AG20443 (cell line): ENCODE measurements at regions not wholly inside any gene's neighbourhood (a gene's known extent, or its start where the extent isn't known, plus 50 kb on each side); places are given as distances from the start of the nearest gene placed in this dataset.
"Not testable (repeated sequence)": the region's sequence is repeated elsewhere in the genome, so short reads cannot be mapped to it uniquely, and the experiment has no call there.

ENCODE experiments used
- DNase-seq: peaks from one replicate; pipeline ENCODE4 v3.0.0; 2012; ENCODE audit warnings: low spot score, mixed read lengths

DNA sequence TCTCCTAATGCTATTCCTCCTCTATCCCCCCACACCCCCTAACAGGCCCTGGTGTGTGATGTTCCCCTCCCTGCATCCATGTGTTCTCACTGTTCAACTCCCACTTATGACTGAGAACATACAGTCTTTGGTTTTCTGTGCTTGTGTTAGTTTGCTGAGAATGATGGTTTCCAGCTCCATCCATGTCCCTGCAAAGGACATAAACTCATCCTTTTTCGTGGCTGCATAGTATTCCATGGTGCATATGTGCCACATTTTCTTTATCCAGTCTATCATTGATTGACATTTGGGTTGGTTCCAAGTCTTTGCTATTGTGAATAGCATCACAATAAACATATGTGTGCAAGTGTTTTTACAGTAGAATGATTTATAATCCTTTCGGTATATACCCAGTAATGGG is 870.0 kb upstream of the SLC39A10 start:
- DNase-seq, result not testable (repeated sequence)

DNA sequence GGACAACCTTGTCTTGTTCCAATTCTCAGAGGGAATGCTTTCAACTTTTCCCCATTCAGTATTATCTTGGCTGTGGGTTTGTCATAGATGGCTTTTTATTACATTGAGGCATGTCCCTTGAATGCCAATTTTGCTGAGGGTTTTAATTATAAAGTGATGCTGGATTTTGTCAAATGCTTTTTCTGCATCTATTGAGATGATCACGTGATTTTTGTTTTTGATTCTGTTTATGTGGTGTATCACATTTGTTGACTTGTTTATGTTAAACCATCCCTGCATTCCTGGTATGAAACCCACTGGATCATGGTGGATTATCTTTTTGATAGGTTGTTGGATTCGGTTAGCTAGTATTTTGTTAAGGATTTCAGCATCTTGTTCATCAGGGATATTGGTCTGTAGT is 885.6 kb upstream of the SLC39A10 start:
- DNase-seq, result not testable (repeated sequence)

DNA sequence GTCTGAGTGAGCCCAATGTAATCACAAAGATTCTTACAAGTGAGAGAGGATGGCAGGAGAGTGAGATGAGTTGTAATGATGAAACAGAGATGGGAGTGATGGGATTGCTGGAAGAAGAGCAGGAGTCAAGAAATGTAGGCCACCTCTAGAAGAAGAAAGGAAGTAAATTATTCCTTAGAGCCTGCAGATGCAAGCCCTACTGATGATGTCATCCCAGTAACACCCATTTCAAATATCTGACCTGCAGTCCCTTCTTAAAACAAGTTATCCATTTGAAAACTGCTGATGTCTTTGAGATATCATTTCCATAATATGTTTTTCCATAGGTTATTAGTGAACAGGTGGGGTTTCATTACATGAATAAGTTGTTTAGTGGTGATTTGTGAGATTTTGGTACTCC is 888.0 kb upstream of the SLC39A10 start:
- DNase-seq, result no peak

DNA sequence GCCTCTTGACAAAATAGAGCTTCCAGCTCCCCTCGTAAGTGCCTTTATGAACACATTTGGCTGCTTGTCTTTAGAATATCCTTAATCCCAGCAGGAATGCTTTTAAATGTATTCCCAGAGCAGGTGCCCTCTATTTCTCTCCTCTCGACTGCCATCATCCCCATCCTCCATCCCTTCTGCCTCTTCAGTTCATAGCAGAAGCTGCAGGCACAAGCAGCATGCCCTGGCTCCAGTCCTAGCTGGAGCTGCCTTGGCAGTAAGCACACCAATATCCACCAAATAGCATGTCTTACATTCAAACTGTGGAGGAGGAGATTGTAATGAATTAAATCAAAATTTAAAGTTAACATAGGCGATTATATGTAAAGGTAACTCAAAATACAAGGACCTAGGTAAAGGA is 891.3 kb upstream of the SLC39A10 start:
- no peak for DNase-seq

DNA sequence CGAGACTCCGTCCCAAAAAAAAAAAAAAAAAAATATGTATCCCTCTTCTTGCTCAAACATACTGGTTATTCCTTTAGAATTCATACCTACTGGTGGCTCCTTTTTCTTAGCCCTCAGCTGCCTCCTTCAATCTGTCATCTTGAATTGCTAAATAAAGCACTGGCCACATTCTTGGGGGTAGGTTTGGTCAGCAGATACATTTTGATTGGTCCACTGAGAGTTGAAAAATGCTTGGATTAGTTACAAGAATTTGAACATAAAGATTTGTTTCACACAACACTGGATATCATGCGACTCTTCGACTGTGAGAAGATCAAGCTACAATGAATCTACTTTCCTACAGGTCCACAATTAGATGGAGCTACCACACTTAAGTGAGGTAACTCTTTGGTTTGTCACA is 906.1 kb upstream of the SLC39A10 start:
- no peak for DNase-seq

DNA sequence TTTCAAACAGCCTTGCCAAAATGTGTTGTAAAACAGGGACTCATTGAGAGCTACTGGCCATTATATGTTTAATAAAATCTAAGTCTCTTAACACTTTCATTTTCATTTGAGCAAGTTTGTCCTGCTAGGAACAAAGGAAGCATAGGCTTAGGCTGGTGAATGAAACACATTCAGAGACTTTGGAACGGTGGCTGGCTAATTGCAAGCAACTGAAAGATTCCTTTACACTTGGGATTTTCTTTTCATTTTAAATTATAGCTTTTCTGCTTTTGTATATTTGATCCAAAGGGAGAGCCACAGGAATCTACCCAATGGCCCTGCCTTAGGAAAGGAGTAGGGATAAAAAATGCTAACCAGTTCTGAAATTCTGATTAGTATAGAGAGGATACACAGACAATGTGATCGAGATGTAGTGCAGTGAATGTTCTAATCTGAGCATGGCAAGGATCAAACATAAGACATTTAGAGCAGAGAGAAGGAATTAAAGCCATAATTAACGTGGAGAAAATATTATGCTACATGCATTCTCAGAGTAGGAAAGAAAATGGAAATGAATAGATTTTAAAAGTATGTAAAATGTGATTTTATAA is 911.4 kb upstream of the SLC39A10 start:
- no peak for DNase-seq

DNA sequence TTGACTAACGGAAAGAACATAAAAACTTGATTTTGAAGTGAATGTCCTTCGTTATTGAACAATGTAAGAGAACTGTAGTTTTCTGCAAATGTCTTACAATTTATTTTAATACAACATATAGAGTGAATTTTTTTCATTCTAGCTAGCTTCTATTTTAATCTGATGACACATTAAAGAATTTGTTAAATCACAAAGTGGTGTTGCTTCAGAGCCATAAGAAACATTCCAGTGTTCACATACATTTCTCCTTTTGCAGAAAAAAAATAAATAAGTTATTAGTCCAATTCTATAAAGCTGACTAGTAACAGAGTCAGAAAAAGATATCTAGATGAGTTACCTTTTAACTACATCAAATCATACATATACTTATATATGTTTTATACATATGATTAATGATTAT is 914.3 kb upstream of the SLC39A10 start:
- no peak for DNase-seq

DNA sequence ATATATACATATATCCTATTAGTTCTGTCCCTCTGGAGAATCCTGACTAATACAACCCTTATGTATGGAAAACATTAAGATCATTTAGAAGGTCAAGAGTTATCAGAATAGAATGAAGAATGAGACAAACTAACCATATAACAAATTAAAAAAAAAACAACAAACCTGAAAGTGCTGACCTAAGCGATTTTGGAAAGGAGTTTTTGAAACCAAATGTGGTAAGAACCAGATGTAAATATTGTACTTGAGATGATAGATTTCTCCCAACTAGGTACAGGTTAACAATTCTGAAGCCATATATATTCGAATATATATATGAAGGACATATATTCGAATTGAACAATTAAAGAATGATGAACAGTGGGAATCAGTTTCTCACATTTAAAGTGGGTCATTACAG is 917.8 kb upstream of the SLC39A10 start:
- no peak for DNase-seq

DNA sequence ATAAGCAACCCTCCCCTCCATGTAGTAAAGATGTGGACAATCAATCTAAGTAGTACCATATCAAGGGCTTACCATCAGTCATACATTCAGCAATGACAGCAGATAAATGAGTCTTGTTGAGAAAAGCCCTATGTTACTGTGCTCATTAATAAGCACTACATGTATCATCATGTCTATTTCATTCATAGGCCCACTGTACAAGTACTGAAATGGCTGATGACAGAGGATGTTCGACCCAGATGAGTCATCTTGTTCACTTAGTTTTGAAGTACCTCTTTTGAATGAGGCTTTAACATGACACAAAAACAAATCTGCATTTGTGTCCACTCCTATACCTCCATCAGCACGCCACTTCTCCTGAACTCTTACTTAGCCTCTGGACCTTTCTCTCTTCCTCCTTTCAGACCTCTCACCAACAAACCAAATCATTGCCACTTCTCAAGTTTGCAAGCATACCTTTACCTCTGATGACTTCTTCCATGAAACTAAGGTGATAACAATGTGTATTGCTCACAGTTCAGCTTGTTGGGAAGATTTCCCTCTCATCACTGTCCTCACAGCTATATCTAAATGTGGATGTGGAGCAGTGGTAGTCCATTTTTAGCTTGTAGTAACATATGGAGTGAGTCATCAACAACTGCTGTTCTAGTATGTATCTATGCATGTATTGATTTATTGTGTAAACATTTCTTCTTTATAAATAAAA is 921.0 kb upstream of the SLC39A10 start:
- DNase-seq, result no peak

DNA sequence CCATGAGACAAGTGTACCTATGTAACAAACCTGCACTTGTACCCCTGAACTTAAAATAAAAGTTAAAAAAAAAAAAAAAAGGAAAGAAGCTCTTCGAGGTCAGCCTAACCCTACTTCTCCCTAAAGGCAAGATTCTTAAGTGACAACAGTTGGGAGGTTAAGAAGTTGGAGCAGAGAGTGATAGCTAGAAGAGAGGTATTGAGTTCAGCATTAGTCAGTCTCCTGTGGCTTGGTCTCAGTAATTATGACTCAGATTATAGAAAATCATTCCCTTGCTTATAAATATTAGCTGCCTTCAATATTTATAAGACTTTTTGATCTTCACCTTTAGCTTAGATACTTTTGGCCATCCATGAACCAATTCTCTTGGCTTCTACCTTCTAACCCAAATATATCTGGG is 926.8 kb upstream of the SLC39A10 start:
- no peak for DNase-seq

DNA sequence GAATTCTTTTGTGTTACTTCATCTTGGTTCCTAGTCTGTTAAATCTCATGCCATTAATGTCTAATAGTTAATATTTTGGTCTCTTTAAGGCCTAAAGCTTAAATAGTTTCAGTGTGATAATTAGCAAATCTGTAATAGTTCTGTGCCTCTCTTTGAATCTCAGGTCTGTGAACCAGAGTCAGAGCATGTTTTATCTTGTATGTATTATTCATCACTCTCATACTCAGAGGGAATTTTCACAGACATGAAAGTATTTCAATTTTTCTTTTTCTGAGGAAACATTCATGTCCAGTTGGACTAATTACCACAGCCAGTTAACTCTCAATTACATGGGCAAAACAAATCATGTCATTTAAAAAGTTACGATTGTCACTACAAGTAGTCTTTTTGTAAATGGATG is 931.9 kb upstream of the SLC39A10 start:
- DNase-seq, result no peak

DNA sequence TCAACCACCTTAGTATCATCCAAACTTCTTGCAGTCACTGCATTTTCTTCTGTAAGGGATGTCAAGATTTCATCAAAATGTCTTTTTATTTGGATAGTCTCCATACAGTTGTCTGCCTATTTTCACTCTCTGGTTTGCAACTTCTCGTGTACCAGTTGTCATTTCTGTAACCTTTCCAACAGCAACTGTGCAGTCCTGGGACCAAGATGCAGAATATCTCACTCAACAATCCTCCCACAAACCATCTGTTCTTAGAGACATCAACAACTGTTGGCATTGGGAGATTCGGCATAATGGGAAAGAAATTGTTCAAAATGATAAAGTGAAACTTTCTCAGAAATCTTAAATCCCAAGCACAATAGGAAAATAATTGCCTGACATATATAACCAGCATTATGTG is 933.6 kb upstream of the SLC39A10 start:
- DNase-seq, result no peak

DNA sequence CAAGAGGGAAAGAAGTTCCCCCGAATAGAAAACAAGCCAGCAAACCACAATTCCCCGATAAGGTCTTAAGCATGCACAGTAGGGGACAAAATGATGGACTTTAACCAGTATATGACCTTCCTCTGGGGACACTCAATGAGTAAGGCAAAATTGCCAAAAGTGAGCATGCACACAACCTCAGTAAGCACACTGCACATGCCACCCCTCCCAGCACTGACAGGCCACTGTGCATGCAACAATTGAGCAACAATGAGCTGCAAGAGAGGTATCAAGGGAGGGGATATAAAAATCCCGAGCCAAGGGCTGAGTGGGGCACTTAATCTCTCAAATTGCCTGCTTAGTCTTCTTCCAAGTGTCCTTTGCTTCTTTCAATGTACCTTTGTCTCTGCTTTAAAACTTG is 935.8 kb upstream of the SLC39A10 start:
- no peak for DNase-seq

DNA sequence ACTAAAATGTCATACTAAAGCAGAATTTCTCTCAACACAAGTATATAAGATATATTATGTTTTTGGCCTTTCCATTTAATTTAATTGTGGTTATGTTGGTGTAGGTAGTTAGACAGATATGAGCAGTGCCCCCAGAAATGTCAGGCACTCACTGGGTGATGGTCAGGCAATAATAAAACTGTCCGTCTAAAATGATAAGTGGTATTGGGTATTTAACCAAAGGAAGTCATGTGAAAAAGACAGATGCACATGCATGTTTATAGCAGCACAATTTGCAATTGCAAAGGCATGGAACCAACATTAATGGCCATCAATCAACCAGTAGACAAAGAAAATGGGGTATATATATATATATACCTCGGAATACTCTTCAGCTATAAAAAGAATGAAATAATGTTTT is 936.6 kb upstream of the SLC39A10 start:
- DNase-seq, result no peak

DNA sequence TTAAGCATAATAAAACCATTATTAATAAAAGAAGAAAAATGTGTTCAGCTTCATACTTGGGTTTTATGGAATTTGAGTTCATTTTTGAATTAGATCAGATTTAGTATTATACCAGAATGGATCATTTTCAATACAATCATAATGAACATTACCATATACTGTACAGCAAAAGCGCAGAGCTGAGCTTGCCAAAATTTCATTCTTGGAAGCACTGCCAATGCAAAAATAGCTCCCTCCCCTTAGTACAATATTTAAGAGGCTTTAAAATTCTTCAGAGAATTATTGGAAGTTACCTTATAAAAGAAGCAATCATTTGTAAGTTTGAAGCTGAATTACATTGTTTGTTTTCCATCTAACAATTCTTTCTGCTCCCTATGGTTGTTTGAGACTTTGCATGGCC is 938.1 kb upstream of the SLC39A10 start:
- no peak for DNase-seq

DNA sequence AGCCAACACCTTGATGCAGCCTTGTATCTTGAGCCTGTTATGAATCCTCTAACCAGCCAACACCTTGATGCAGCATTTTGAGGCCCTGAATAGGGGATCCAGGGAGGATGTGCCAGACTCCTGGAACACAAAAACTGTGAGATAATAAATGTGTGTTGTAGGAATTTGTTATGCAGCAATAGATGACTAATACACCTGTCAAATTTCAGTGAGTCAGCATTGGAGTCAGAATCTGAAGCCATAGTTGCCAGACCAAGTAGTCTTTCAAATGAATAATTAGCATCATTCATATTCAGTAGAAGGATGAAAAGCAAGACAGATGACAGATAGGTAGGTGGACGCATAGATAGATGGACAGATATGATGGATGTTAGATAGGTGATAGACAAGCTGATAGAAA is 942.5 kb upstream of the SLC39A10 start:
- DNase-seq, result no peak

DNA sequence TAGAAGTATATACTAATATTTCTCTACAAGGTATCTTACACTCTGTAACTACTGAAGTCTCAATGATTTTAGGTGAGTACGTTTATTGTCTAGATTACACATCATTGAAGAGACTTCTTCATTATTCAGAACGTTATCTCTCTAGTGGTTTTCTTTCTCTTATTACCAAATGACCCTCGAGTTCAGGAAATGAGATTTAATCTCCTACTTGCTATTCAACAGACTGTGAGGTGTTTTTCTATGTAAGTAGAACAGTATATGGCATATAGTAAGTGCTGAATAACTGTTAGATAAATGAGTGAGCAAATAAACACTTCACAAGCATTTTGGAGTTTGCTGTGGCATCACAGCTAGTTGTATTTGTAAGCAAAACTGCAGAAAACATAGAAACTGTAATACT is 947.2 kb upstream of the SLC39A10 start:
- DNase-seq, result no peak

DNA sequence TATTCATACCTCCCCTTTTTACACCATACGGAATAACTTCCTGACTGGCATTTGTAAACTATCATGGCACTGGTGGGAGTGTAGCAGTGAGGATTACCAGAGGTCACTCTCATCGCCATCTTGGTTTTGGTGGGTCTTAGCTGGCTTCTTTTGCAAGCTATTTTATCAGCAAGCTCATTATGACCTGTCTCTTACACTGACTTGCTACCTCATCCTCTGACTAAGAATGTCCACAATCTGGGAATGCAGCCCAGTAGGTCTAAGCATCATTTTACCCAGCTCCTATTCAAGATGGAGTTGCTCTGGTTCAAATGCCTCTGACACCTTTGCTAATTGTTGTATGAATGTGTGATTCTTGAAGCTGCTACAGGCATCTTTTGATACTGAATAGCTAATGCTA is 950.8 kb upstream of the SLC39A10 start:
- DNase-seq, result no peak

DNA sequence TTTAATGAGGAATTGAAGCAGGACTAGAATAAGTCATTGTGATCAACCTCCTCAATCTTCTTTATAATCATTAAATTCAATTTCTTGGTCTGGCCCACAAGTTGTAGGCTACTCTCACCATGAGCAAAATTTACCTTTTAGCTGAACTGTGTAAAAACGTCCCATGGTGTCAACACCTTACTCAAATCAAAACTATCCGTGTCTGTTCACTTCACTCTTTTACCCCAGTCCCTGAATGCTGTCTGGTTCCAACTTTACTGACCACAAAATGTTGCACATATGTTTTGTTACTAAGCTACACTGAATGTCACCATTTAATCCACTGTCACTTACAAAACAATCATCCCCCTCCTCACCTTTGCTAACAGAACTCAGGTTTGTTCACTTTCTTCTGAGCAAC is 951.6 kb upstream of the SLC39A10 start:
- no peak for DNase-seq

DNA sequence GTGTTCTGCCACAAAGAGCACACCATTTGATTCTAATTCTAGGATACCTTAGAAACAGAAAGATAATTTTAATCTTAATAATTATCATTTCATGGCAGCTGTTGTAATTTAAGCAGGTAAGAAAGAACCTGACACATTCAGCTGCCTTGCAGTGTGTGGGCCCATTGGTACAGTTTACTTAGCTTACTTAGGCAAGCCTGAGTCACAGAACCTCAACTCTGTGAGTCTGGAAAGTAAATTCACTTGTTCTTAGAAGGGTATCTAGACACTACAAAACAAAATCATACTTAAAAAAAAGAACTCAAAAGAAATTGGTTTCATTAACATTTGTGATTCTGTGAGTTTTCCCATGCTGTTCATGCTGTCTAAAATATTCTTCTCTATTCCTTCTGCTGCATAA is 956.3 kb upstream of the SLC39A10 start:
- no peak for DNase-seq

DNA sequence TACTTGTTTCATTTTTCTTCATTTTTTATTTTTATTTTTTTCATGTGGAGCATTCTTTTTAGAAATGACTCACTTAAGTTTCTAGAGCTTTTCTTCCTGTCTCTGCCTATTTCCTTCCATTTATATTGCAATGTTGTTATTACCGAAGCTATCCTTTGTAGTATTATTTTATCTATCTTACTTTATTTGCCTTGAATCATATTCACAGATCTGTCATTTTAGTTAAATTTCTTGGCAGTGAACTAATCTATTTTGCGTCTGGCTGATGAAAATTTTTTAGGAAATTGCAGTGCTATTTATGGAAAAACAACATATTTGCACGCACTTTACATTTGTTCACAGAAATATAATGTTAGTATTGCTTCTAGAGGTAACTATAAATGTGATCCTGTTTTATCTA is 956.9 kb upstream of the SLC39A10 start:
- DNase-seq, result no peak

DNA sequence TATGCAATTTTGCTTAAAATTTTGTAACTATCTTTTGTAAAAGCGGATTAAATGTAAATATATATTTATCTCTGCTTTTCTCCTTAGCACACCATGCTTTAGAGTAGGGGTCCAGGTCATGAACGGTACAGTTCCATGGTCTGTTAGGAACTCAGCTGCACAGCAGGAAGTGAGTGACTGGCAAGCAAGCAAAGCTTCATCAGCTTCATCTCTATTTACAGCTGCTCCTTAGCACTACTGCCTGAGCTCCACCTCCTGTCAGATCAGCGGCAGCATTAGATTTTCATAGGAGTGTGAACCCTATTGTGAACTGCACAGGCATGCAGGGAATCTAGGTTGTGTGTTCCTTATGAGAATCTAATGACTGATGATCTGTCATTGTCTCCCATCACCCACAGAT is 959.0 kb upstream of the SLC39A10 start:
- no peak for DNase-seq

DNA sequence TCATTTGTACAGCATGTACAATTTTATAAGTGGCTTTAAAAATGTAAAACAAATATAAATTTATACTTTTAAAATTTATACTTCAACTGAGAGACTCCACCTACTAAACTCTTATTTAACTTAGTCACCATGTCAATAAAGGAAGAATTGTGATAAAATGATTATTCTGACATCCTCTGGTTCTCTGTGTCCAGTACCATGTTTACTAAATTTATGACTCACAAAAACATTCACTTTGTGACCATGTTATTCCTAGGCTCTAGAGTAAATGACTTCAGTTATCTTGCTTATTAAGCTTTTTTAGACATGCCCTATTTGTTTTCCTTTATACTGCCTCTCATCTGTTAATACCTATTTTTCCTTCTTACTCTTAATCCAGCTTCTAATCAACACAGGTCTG is 959.6 kb upstream of the SLC39A10 start:
- DNase-seq, result no peak

DNA sequence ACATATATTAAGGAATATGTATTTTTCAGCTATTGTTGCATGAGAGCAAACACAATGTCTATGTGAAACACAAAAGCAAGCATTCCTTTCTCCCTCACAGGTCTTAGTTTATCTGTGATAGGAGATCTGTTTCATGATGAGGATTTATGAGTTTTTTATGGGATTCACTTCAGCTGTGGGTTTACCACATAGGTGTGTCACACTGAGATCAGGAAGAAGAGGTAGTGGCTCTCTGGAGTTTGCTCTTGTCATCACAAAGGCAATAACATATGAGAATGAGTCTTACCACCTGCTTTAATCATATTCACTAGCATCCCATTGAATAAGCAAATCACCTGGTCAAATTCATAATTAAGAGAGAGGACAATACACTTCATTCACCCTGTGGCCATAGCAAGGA is 960.3 kb upstream of the SLC39A10 start:
- DNase-seq, result no peak
